22Rv1 (cell line): ENCODE measurements at regions not wholly inside any gene's neighbourhood (a gene's known extent, or its start where the extent isn't known, plus 50 kb on each side); places are given as distances from the start of the nearest gene placed in this dataset.
A peak's percentile ranks its signal among the peaks of the same experiment; 100 is the strongest.

ENCODE experiments used
- H3K27ac ChIP-seq: fragments of 450-650 bp; 2 replicates; pipeline ENCODE4 v1.5.1; 2017
- ZFX ChIP-seq: fragments of 450-650 bp; IDR thresholded peaks from 2 replicates; pipeline ENCODE4 v1.6.1; 2017; ENCODE audit warnings: antibody characterized with exemption, borderline replicate concordance
- TF ChIP-seq, protein P1 (sequence below): fragments of 450-650 bp; IDR thresholded peaks from 2 replicates; pipeline ENCODE4 v1.5.1; 2017; ENCODE audit warnings: mild to moderate bottlenecking

DNA sequence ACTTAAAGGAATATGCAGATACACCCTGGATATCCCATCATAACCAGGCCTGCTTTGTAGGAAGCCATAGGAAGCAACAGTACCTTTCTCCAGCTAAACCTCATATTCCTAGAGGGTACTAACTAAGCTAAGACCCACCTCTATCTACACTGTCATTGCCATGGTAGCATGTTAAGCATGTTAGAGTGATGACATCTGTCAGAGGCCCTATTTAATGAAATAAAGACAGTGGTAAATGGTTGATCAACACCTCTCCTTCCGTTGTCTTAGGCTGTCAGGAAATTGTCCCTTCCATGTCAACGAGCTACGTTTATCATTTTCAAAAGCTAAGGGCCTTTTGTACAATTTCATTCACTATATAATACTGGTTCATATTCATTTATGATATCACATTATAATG is 251.1 kb upstream of the PSMD7 start:
- TF ChIP-seq ZFX: no peak
- TF ChIP-seq, protein P1, sequence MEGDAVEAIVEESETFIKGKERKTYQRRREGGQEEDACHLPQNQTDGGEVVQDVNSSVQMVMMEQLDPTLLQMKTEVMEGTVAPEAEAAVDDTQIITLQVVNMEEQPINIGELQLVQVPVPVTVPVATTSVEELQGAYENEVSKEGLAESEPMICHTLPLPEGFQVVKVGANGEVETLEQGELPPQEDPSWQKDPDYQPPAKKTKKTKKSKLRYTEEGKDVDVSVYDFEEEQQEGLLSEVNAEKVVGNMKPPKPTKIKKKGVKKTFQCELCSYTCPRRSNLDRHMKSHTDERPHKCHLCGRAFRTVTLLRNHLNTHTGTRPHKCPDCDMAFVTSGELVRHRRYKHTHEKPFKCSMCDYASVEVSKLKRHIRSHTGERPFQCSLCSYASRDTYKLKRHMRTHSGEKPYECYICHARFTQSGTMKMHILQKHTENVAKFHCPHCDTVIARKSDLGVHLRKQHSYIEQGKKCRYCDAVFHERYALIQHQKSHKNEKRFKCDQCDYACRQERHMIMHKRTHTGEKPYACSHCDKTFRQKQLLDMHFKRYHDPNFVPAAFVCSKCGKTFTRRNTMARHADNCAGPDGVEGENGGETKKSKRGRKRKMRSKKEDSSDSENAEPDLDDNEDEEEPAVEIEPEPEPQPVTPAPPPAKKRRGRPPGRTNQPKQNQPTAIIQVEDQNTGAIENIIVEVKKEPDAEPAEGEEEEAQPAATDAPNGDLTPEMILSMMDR: no peak

DNA sequence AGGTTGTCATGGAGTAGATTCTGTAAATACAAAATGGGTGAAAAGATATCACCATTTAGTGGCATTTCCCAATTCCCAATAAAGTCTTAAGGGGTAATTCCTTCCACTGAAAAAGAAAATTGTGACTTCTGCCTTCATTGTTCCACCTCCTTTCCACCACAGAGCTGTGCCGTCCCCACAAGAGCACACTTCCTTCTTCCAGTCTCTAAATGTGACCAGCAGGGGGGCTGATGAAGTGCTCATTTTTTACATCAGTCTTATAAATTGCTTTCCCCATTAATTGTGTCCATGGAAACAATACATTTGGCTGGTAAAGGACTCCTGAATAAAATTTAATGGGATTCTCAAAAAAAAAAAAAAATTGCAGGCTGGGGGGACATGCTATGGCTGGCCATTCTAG is 260.8 kb upstream of the PSMD7 start:
- no peak overlapping the region for H3K27ac ChIP-seq
- TF ChIP-seq, protein P1: no peak
- no peak for TF ChIP-seq ZFX

More for the DNA sequence above, 251.1 kb upstream of the PSMD7 start:
- no peak overlapping the region for H3K27ac ChIP-seq

DNA sequence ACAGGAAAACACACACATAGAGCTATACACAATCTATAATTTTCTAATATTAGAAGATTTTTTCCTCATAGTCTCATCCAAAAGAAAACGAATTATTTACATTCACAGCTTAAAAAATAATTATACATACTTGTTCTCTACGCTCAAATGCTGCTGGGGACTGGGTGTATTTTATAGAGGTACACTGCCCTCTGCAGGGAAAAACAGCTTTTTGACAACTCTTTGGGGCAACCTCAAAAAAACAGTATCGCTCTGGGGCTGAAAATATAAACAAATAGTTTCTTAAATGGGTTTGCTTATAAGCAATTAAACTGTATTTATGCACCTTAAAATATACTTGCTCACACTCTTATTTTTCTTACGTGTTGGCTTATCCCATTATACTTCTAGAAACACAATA is 261.8 kb upstream of the PSMD7 start:
- TF ChIP-seq, protein P1: peak; percentile 42; the same call in 1 of the 2 replicates
- no peak for TF ChIP-seq ZFX

DNA sequence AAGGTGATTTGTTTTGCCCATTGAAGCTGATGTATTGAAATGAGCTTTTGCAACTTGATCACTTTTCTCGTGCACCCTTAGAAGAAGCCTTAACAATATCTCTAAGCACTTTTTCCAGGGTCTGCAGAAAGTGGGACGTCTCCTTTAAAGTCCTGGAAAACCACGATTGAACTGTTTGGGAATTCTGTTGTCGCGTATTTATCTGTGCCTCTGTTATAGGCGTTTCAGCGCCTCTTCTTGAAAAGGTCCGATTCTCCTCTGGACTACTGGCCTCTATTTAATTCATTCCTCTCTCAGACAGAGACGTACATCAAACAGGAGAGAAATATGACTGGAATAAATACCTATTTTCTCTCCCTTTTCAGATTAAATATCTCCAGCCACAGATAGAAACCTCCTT is 262.4 kb upstream of the PSMD7 start:
- no peak for TF ChIP-seq ZFX
- TF ChIP-seq, protein P1: no peak
- H3K27ac ChIP-seq: no peak overlapping the region

More for the DNA sequence above, 261.8 kb upstream of the PSMD7 start:
- H3K27ac ChIP-seq: no peak overlapping the region

DNA sequence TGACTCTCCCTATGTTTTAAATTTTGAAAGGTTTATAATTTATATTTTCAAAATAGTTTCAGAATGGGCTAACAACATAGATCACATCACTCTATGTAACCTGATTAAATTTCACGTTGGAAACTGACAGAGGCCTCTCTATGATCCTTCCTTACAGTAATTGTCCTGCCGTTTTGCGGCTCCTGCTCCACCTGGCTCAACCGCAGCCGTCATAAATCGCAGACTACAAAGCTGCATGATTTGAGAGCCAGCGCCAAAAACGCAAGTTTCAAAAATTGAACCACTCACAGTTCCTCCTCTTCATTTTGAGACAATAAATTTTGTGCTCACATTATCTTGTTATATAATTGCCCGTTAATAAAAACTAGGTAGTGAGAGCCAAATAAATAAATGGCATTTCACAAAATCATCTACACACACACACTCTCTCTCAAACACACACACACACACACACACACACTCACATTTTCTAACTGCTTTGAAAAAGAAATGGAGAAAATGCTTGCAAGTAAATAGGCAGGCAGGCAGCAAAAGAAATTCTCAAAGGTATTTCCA is 263.1 kb upstream of the PSMD7 start:
- no peak for TF ChIP-seq ZFX
- TF ChIP-seq, protein P1: no peak
- no peak overlapping the region for H3K27ac ChIP-seq

DNA sequence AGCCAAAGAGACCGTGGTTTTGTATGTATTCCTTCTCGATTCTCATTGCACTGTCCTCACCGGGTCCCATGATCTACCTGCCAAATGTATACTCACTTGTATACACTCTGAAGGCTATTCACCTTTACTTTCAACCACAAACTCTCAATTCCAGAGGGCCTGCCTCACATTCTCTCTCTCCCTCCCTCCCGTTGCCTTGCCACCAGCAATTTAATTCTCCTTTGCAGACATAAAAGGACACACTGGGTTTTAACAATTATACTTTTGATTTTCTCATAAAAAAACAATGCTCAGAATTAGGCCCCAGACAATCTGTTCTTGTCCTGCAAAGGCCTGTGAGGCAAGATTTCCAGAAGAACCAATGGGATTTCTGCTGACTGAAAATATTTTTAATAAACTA is 265.1 kb upstream of the PSMD7 start:
- H3K27ac ChIP-seq: no peak overlapping the region
- no peak for TF ChIP-seq ZFX
- TF ChIP-seq, protein P1: no peak

DNA sequence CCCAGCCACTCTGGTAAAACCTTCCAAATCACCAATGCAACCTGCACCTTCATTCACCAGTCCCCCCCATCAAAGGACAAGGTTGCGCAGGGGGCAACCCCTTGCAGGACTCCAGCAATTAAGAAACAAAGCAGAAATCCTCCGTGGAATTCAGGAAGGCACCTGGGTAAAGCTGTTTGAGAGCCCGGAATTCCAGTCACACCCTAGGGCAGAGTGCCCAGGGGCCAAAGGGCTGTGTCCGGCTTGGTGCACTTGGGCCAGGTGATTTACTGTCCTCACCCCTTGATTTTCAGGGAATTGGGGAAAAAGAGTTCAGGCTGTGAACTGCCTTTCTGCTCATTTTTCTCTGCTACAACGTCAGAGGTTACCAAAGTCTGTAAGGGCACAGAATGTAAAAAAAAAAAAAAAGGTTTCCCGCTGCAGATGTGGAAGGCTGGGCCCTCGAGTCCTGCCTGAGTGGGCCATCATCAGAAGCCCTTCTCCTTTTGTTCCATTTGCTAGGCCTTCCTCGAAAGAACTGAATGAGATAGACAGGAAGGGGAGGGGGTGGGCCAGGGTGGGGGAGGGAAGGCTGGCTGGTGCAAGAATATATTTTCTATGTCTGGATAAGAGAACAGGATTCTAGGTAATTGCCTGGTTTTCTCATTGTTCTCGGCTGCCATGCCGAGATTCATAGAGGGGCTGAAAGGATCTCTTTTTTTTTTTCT is 266.5 kb upstream of the PSMD7 start:
- TF ChIP-seq, protein P1: no peak
- TF ChIP-seq ZFX: no peak
- no peak overlapping the region for H3K27ac ChIP-seq
